ENCODE measurements at regions not wholly inside any gene's neighbourhood (a gene's known extent, or its start where the extent isn't known, plus 50 kb on each side); places are given as distances from the start of the nearest gene placed in this dataset.
A peak's percentile ranks its signal among the peaks of the same experiment; 100 is the strongest.

DNA sequence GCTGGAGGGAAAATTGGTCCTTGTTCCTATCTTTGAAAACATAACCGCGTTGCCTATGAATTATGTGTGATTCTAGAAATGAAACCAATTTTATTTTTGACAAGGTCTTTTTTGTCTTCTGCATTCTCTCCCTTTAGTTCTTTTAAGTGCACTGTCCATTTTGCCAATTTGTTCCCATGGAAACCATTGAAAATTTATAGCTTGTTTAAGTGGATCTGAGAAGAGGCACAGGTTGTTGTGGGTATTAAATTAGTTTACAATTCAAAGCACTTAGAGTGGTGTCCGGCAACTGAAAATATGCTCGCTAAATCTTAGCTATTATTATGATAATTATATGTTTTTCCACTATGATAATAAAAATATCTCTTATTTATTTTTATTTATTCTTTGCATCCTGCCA is 107.5 kb upstream of the FSHR start:
- DNase-seq: no peak

DNA sequence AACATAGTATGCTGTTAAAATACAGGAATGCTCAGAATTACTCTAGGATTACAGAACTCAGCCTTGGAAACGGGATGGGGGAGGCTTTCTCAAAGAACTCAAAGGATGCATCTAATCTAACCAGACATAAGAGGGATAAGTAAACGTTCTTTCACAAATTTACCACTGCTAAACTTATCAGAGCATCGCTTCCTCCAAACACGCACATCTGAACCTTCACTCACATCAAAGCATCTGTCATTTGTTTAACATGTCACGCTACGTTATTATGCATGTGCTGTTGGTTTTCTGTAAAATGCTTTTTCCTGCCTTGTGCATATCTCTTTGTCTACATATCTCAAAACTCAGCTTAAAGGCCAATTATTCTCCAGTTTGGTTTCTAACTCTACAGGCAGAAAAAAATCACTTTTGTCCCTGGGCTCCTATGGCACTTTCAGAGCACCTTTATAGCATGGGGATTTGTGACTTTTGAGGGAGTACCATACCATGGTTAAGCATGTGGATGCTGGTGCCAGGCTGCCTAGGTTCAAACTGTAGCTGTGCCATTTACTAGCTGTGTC is 106.7 kb upstream of the FSHR start:
- no peak for DNase-seq

DNA sequence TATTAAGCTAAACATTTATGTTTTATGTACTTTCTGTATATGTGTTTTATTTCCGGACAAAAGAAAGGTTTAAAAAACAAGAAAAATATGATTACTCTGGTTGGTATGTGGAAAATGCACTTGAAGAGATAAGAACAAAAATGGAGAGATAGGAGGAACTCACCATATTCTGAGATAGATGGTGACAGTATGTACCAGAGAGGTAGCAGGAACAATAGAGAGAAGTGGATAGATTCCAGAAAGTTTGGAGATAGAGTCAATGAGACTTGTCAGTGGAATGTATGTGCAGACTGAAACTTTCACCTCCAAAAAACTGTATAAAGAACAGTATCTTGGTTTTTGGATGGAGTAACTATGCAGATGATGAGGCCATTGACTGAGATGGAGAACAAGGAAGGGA is 105.6 kb upstream of the FSHR start:
- no peak for DNase-seq

DNA sequence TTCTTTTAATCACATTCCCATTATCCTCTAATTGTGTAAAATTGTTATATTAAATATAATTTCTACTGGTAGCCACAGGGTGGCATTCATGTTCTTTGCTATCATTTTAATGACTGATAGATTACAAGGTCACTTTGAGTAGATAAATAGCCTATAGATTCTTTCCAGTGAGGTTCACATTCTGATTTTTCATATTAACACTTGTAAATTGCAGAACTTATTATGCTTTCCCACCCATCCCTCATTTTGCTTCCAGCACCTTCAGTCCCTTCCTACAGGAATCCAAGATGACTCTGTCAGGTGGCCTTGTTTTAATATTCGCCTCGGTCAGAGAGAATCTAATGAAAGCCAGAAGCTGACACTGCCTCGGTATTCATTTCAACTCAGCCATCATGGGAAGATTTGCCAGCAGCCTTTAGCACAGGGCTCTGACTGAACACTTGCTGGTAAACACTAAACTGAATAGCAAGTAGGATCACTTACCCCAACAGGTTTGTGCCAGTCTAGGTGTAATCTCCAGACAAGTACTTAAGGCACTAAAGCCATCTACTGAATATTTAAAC is 101.2 kb upstream of the FSHR start:
- DNase-seq: no peak

DNA sequence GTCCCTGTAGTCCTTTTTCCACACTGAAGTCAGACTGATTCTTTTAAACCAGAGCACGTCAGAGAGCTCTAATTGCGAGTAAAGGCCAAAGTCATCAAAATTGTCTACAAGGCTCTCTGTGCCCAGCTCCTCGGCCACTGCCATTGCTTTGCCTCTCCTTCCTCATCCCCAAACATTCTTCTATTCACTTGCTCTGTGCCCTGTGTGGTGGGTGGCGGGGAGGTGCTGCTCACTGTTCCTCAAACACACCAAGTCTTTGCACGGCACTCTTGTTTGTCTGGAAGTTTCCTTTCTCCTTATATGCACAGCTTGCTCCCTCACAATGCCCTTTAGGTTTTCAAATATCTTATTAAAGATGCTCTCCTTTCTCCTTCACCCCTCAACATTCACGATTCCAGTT is 100.1 kb upstream of the FSHR start:
- no peak for DNase-seq

DNA sequence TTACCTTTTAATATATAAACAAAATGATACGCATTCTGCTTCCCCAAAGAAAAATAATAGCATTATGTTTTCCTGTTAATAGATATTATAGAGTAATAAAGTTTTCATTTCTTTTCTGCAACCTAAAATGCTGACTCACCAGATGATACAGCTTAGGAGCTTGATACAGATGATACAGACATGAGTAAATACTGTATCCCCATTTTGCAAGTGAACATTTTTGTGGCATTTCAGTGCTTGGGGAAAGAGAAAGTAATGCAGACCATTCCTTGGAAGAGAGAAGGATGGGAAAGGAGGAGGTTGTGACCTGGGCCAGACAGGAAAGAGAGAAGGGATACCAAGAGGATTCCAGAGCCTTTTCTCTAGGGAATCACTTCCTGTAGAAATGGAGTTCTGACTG is 97.5 kb upstream of the FSHR start:
- no peak for DNase-seq

DNA sequence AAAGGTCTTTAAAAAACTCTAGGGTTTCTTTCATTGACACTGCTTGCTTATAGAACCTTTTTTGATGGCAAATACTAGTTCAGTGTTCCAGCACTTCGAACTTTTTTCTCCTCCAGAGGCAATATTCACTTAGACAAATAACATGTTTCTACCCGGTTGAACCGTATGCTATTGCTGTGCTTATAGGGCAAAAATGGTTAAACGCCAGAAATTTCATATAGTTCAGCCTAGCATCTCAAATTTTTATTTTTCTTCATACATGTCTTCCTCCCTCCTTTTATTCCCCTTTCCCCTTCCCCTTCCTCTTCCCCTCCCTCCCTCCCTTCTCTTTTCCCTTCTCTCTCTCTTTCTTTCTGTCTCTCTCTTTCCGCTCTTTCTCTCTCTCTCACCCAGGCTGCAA is 96.9 kb upstream of the FSHR start:
- DNase-seq: no peak

DNA sequence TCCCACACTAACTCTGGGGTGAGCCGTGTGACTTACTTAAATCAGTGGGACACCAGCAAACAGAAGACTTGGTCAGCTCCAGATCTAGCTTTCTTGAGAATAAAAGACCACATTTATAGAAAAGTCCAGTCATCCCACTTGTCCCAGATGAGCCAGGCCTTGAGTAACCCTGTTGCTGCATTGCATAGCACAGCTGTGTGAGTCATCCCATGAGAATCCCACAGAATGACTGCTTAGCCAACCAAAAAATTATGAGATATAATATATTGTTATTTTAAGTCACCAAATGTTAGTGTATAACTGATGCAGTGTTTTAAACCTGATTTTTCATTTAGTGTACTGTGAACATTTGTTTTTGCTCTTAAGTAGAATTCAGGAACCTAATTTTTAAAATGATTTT is 94.2 kb upstream of the FSHR start:
- no peak for DNase-seq

DNA sequence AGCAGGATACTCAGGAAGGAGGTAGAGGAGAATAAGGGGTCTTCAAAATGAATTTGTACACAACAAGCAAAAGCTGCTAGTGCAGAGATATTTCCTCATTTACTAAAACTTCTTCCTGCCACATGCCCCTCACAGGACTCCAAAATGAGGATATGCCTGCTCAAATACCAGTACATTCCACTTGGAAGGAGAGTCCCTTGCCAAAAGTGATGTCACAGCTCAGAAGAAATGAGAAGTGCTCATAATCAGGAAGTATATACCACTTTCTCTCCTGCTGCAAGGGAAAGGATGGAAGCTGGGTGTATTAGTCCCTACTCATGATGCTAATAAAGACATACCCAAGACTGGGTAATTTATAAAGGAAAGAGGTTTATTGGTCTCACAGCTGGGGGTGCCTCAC is 87.7 kb upstream of the FSHR start:
- no peak for DNase-seq

DNA sequence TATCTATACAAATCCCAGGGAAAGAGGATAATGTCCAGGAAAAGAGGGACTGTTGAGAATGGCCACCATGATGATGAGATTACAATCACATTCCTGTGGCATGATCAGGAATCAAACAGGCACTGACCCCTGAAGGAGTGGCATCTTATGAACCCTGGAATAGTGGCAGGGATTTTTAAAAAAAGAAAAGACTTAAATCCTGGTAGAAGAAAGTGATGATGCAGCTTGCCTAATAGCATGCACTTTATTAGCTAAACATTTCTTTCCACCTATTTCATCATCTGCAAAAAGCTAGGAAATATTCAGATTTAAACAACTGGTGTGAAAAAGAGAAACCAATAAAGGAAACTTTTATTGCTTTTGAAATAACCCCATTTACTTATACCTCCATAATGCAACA is 87.2 kb upstream of the FSHR start:
- DNase-seq: no peak

DNA sequence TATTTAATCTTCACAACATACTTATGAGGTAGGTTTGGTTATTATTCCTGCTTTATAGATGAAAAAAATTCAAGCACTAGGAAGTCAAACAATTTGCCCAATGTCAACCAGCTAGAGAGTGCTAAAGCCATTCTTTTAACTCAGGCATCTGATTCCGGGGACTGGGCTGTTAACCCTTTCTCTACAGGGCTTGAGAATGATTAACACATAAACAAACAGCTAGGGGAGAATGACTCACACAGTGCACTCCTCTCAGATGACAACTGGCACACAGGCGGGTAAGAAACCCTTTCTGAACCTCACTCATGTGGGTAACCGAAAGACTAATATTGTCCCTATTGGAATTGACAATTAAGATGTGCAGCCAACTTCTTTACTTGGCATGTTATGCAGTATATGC is 86.3 kb upstream of the FSHR start:
- DNase-seq: no peak

DNA sequence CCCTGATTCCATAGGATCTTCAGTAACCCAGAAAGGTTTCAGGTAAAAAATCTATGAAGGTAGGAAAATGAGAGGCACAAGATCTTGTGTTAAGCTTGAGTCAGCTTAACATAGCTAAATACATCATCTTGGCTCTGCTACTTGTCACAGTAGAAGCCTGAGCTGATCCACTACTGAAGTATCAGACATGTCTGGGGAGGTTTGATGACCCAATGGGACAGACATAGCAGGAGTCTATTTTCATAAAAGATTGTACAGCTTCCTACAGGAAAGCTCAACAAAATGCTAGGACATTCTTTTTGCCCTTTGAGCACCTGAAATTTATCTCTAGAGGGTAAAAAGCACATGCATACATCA is 84.3 kb upstream of the FSHR start:
- no peak for DNase-seq

DNA sequence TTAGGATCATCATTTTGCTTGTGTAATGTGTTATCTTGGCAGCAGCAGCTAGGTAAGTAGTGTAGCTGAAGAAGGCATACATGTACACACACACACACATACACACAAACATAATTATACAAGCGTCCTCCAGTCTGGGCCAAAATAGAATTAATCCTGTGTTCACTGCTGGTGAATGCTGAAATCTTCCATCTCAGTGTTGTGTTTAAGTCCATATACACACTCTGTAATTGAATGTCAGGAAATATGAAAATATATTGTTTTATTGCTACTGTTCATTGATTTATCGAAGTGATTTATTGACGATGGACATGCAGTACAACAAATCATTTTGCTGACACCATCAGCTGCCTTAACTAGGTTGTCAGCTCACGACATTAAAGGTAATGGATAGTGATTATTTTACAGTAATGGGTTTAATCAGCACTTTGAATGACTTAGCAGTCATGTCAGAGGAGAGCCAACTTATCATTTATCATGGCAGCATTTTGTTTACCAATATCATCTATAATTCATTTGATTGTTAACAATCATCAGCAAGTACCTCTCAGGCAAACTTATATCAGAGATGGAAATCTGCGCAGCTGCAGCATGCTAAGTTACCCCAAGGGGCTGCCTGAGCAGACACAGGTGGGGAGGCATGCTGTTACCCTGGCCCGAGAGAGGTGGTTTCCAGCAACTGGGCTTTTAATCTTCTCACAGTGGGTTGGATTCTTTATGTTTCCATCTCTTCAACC is 83.7 kb upstream of the FSHR start:
- DNase-seq: no peak

DNA sequence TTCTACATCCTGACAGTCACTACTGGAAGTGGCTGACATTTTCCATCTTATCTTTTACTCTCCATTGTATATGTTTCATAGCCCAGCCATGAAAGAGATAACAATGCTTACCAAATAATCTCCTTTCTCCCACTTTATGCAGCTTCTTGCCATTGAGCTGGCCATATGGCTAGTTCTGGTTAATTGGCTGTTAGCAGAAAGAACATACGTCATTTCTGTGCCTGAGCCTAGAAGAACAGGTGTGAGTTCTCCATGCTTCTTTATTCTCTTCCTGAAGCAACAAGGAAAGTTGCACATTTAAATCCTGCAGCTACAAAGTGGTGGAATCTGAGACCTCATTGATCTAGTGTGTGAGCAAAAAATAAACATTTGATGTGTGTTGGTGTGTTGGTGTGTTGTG is 82.0 kb upstream of the FSHR start:
- DNase-seq: no peak

DNA sequence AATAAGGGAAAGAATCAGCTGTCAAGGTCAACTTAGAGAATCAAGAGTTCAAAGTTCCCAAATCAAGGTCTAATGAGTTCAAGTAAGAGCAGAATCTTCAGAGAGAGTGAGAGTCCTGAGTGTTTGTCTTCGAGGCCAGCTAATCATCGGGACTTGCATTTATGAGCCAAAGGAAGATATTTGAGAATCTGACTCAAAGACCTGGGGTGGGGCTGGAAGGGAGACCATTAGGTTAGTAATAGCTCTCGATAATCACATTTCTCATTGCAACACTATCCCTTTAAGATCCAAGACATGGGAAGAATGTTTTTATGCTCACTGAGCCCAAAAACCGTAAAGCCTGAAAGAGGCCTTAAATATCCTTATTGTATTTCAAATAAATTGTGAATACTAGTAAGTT is 72.0 kb upstream of the FSHR start:
- no peak for DNase-seq

DNA sequence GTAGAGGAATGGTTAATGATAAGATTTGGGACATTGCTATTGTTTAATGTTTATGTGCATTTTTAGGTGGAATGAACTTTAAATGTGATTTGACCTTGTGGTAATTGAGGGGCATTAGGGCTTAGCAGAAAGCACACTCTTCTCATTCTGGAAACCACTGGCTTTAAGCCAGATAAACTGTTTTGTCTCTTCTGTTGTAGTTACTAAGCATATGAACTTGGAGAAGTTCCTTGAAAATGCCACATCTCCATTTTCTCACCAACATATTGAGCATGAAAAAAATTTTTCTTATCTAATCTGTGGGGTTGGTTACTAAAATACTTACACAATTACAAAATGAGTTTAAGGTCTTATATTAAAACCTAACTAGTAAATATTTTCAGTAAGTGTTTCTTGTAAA is 70.8 kb upstream of the FSHR start:
- no peak for DNase-seq

DNA sequence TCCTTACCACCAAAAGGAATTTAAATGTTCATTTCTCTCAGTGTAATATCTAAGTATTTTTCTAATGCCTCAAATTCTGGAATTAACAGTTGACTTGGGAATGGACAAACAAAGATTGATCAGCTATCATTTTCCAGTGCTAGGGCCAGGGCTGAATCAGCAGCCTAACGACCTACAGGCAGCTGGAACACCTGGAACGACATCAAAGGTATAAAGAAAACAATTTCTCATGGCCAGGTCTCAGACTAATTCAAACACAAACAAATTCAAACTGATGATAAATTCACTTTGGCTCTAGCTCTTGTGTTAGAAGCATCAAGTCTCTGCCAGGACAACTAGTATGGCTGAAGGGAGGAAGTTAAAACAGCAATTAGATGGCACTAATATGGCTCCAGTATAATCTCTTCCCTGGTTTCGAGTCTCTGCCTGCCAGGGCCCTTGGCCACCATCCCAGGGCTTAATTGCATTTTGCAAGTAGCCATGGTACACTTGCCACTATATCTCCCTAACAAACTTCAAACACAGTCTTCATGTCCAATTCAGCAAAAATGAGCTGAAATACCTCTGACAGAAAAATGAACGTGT is 70.2 kb upstream of the FSHR start:
- no peak for DNase-seq

DNA sequence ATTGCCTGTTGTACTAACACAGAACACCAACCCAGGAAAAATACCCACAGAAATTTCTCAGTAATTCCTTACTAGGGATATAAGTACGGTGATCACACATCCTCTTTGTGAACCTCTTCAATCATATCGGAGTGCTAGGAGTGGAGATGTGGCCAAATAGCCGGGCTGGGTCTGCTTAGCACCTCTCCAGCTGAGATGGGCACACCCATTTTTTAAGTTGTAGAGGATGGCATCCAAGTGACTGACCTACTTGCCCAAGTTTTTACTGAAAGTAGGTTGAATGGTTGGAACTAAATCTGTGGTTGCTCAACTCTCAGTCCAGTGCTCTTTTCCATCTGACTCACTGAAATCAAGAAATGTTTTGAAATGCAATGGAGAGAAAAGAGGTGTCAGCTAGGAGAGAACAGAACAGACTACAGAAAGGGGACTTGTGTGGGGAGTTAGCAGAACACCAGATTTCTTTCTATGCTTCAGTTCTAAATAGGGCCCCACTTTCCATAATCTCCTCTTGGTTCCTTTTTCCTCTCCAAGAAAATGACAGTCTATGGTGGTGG is 68.7 kb upstream of the FSHR start:
- peak in 1 of 58 donors; percentile 12 for DNase-seq

DNA sequence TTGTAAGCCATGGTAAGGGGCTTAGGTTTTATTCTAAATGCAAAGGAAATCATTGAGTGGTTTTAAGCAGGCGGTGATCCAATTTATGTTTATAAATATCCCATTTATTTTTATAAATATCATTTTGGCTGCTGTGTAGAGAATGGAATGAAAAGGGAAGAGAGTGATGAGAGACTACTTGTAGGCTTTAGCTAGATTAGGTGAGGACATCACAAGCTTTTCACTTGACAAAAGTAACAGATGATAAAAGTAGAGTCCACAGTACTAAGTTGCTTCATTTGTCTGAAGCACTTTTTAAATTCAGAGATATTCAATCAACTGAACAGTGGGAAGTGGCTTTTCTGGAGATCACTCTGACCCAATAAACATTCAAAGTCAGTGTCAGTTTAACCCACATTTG is 65.4 kb upstream of the FSHR start:
- no peak for DNase-seq

DNA sequence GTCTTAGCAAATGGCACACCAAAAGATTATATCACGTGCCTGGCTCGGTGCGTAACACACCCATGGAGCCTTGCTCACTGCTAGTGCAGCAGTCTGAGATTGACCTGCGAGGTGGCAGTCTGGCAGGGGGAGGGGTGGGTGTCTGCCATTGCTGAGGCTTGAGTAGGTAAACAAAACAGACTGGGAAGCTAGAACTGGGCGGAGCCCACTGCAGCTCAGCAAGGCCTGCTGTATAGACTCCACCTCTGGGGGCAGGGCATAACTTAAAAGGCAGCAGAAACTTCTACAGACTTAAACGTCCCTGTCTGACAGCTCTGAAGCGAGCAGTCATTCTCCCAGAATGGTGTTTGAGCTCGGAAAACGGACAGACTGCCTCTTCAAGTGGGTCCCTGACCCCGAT is 55.9 kb upstream of the FSHR start:
- DNase-seq: no peak

DNA sequence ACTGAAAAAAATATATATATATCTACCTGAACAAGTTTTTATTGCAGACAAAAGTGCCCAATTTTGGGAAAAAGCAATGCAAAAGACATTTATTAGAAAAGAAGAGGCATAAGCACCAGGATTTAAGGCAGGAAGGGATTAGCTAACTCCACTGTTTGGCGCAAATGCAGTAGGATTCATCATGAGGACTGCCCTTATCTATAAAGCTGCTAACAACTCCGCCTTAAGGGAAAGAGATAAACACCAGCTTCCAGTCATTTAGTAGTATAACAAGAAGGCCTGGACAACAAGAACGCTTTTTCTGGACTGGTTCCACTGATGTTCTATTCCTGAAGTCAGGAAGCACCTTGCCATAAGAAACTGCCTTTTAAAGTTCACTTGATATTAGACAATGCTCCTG is 52.9 kb upstream of the FSHR start:
- DNase-seq: no peak
